ENCODE measurements at regions not wholly inside any gene's neighbourhood (a gene's known extent, or its start where the extent isn't known, plus 50 kb on each side); places are given as distances from the start of the nearest gene placed in this dataset.

DNA sequence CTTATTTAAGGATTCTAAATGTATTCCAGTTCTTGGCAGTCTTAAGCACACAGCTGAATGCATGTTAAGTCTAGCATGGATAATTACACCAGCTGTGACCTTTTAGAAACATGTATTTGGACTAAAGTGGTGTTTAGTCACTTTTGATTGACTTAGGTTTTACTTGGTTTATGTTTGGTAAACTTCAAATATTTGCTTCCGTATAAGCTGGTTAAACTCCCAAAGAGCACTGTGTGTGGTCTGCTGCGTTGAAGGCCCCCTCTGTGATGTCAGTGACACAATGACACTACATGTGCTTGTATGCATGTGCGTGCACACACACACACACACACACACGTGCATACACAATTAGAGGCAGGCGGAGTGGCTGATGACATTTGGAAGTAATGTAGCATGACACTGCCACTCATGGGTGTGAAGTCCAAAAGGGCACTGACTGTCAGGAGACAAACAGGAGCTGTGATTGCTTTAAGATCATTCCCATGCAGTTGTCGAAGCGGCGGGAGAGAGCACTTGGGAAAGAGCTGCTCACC is 156.1 kb upstream of the CDH13 start (continued):
- TF ChIP-seq, protein P1, sequence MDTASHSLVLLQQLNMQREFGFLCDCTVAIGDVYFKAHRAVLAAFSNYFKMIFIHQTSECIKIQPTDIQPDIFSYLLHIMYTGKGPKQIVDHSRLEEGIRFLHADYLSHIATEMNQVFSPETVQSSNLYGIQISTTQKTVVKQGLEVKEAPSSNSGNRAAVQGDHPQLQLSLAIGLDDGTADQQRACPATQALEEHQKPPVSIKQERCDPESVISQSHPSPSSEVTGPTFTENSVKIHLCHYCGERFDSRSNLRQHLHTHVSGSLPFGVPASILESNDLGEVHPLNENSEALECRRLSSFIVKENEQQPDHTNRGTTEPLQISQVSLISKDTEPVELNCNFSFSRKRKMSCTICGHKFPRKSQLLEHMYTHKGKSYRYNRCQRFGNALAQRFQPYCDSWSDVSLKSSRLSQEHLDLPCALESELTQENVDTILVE (CRISPR knock-in tag; IDR thresholded peaks at IDR 0.05): no peak
- TF ChIP-seq SATB2 (CRISPR knock-in tag; IDR thresholded peaks at IDR 0.05) (no peak), ZNF547 (CRISPR knock-in tag; IDR thresholded peaks at IDR 0.05) (no peak), ZIK1 (CRISPR knock-in tag; IDR thresholded peaks at IDR 0.05; ENCODE audit: borderline replicate concordance, low read depth) (no peak), ZNF672 (CRISPR knock-in tag; IDR thresholded peaks at IDR 0.05) (no peak), NR3C1 (CRISPR knock-in tag; IDR thresholded peaks at IDR 0.05) (no peak), RARG (CRISPR knock-in tag; IDR thresholded peaks at IDR 0.05; ENCODE audit: low read depth) (no peak), ZNF670 (CRISPR knock-in tag; IDR thresholded peaks at IDR 0.05; ENCODE audit: borderline replicate concordance) (no peak), MTA1 (CRISPR knock-in tag; IDR thresholded peaks at IDR 0.05; ENCODE audit: borderline replicate concordance) (no peak), IRF2 (CRISPR knock-in tag; IDR thresholded peaks at IDR 0.05) (no peak), NR2F1 (CRISPR knock-in tag; IDR thresholded peaks at IDR 0.05) (peak in 1 of 2 experiments; percentile 28; a peak in 1 of 4 replicates), SMAD3 (CRISPR knock-in tag; IDR thresholded peaks at IDR 0.05) (no peak), STAG1 (CRISPR knock-in tag; IDR thresholded peaks at IDR 0.05) (no peak), FOXP1 (IDR thresholded peaks at IDR 0.05) (no peak), FOXP1 (CRISPR knock-in tag; IDR thresholded peaks at IDR 0.05) (0 out of 2 replicates have a peak, but pooled peaks have one; percentile 31), KMT2B (CRISPR knock-in tag; IDR thresholded peaks at IDR 0.05) (no peak), FOSL1 (CRISPR knock-in tag; IDR thresholded peaks at IDR 0.05; ENCODE audit: borderline replicate concordance) (no peak), ZSCAN30 (CRISPR knock-in tag; IDR thresholded peaks at IDR 0.05) (no peak), ZNF773 (CRISPR knock-in tag; IDR thresholded peaks at IDR 0.05; ENCODE audit: borderline replicate concordance) (no peak), SUZ12 (IDR thresholded peaks at IDR 0.05; ENCODE audit: low read depth, low read length) (no peak), HOXA3 (CRISPR knock-in tag; IDR thresholded peaks at IDR 0.05) (no peak), ZNF251 (CRISPR knock-in tag; IDR thresholded peaks at IDR 0.05) (no peak), POLR2AphosphoS5 (IDR thresholded peaks at IDR 0.05; ENCODE audit: low read depth, low read length) (no peak), SIX1 (CRISPR knock-in tag; IDR thresholded peaks at IDR 0.05; ENCODE audit: borderline replicate concordance) (no peak), ZNF761 (CRISPR knock-in tag; conservative IDR thresholded peaks at IDR 0.05) (no peak), GATAD2A (CRISPR knock-in tag; IDR thresholded peaks at IDR 0.05) (0 out of 2 replicates have a peak, but pooled peaks have one; percentile 32)
- TF ChIP-seq, protein P2, sequence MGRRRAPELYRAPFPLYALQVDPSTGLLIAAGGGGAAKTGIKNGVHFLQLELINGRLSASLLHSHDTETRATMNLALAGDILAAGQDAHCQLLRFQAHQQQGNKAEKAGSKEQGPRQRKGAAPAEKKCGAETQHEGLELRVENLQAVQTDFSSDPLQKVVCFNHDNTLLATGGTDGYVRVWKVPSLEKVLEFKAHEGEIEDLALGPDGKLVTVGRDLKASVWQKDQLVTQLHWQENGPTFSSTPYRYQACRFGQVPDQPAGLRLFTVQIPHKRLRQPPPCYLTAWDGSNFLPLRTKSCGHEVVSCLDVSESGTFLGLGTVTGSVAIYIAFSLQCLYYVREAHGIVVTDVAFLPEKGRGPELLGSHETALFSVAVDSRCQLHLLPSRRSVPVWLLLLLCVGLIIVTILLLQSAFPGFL (CRISPR knock-in tag; IDR thresholded peaks at IDR 0.05): no peak
- TF ChIP-seq, protein P3, sequence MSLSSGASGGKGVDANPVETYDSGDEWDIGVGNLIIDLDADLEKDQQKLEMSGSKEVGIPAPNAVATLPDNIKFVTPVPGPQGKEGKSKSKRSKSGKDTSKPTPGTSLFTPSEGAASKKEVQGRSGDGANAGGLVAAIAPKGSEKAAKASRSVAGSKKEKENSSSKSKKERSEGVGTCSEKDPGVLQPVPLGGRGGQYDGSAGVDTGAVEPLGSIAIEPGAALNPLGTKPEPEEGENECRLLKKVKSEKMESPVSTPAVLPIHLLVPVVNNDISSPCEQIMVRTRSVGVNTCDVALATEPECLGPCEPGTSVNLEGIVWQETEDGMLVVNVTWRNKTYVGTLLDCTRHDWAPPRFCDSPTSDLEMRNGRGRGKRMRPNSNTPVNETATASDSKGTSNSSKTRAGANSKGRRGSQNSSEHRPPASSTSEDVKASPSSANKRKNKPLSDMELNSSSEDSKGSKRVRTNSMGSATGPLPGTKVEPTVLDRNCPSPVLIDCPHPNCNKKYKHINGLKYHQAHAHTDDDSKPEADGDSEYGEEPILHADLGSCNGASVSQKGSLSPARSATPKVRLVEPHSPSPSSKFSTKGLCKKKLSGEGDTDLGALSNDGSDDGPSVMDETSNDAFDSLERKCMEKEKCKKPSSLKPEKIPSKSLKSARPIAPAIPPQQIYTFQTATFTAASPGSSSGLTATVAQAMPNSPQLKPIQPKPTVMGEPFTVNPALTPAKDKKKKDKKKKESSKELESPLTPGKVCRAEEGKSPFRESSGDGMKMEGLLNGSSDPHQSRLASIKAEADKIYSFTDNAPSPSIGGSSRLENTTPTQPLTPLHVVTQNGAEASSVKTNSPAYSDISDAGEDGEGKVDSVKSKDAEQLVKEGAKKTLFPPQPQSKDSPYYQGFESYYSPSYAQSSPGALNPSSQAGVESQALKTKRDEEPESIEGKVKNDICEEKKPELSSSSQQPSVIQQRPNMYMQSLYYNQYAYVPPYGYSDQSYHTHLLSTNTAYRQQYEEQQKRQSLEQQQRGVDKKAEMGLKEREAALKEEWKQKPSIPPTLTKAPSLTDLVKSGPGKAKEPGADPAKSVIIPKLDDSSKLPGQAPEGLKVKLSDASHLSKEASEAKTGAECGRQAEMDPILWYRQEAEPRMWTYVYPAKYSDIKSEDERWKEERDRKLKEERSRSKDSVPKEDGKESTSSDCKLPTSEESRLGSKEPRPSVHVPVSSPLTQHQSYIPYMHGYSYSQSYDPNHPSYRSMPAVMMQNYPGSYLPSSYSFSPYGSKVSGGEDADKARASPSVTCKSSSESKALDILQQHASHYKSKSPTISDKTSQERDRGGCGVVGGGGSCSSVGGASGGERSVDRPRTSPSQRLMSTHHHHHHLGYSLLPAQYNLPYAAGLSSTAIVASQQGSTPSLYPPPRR (CRISPR knock-in tag; IDR thresholded peaks at IDR 0.05; ENCODE audit: borderline replicate concordance): no peak
